Stomach smooth muscle (tissue), 2 donors: ENCODE measurements at regions not wholly inside any gene's neighbourhood (a gene's known extent, or its start where the extent isn't known, plus 50 kb on each side); places are given as distances from the start of the nearest gene placed in this dataset.

Source experiments
- H3K27ac ChIP-seq: one replicate; pipeline ENCODE4 v1.7.0; 2013; ENCODE audit warnings: mild to moderate bottlenecking, low read length, inconsistent platforms
- H3K27me3 ChIP-seq, 2 donors: one replicate each; pipeline ENCODE4 v1.7.0; 2013; ENCODE audit warnings: low read length in 2 of 2; ENCODE audit not compliant: insufficient read depth in 2 of 2, control insufficient read depth in 1 of 2
- H3K36me3 ChIP-seq, 2 donors: one replicate each; pipeline ENCODE4 v1.7.0; 2013; ENCODE audit warnings: low read length in 2 of 2; ENCODE audit not compliant: control insufficient read depth in 2 of 2, insufficient read depth in 2 of 2
- H3K4me1 ChIP-seq: one replicate; pipeline ENCODE4 v1.7.0; 2013; ENCODE audit warnings: low read length; ENCODE audit not compliant: control insufficient read depth, insufficient read depth
- H3K4me3 ChIP-seq, 2 donors: one replicate each; pipeline ENCODE4 v1.7.0; 2013; ENCODE audit warnings: low read length in 2 of 2
- H3K9ac ChIP-seq, 2 donors: one replicate each; pipeline ENCODE4 v1.7.0; 2013; ENCODE audit warnings: low read length in 2 of 2, mild to moderate bottlenecking in 1 of 2
- H3K9me3 ChIP-seq, 2 donors: one replicate each; pipeline ENCODE4 v1.7.0; 2013; ENCODE audit warnings: low read length in 2 of 2; ENCODE audit not compliant: control insufficient read depth in 2 of 2
- donor health status: healthy.
- donor health status: Pancreatic carcinoma.

DNA sequence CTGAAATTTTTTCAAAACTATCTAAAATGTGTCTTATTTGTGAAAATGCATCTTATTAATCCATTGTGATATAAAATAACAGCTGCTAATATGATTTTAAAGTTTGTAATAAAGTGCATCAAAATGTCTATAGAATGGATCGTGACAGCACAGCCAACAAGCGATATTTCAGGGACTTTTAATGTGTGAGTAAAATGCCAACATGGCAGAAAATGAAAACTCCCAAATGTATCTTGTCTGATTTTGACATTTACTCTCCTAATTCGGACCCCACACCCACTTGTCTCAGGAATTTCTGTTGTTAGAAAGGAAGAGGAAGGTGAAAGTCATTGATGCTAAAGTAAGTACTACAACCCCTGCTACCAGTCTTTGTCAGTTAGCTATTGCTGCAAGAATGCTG is 273.9 kb downstream of the SATB1 start:
- no peak overlapping the region for H3K27ac ChIP-seq
- H3K27me3 ChIP-seq = no peaks in the 10 kb centered on the region
- no peak overlapping the region for H3K9ac ChIP-seq
- no peaks in the 10 kb centered on the region for H3K9me3 ChIP-seq
- H3K4me1 ChIP-seq = no peaks in the 10 kb centered on the region
- no peaks in the 10 kb centered on the region for H3K36me3 ChIP-seq
- no peak overlapping the region for H3K4me3 ChIP-seq

- no peaks in the 10 kb centered on the region for H3K36me3 ChIP-seq
- H3K9me3 ChIP-seq = no peaks in the 10 kb centered on the region
- H3K27me3 ChIP-seq = no peaks in the 10 kb centered on the region
- no peak overlapping the region for H3K4me3 ChIP-seq
- no peak overlapping the region for H3K27ac ChIP-seq
- H3K4me1 ChIP-seq = no peaks in the 10 kb centered on the region
- H3K9ac ChIP-seq = no peak overlapping the region
Observed at GRCh38 chr3:18149935-18150334, 275.2 kb downstream of the SATB1 start.

GRCh38 chr3:18149386-18149785 is 275.8 kb downstream of the SATB1 start:
- no peak overlapping the region for H3K27ac ChIP-seq
- no peaks in the 10 kb centered on the region for H3K4me1 ChIP-seq
- H3K4me3 ChIP-seq = no peak overlapping the region
- no peaks in the 10 kb centered on the region for H3K27me3 ChIP-seq
- H3K9me3 ChIP-seq = no peaks in the 10 kb centered on the region
- H3K9ac ChIP-seq = no peak overlapping the region
- H3K36me3 ChIP-seq = no peaks in the 10 kb centered on the region

DNA sequence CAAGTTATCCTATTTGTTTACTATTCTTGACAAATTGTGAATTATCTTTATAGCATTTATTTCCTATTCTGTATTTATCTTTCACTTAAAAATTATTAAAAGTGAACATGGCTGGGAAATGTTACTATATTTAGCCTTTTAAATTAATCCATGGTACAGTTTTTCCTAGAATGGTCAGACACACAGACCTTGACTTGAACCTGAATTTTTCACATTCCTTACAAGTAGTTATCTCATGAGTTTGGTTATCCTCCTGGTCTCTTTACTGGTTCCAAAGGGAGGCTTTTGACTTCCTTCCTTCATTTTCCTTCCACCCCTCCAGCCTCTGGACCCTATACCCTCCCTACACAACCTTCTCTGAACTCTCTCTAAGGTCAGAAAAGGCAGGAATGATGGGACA is 280.6 kb downstream of the SATB1 start:
- H3K9ac ChIP-seq = no peak overlapping the region
- no peak overlapping the region for H3K27ac ChIP-seq
- H3K27me3 ChIP-seq = no peaks in the 10 kb centered on the region
- no peaks in the 10 kb centered on the region for H3K9me3 ChIP-seq
- no peaks in the 10 kb centered on the region for H3K36me3 ChIP-seq
- H3K4me1 ChIP-seq = no peaks in the 10 kb centered on the region
- H3K4me3 ChIP-seq = no peak overlapping the region

DNA sequence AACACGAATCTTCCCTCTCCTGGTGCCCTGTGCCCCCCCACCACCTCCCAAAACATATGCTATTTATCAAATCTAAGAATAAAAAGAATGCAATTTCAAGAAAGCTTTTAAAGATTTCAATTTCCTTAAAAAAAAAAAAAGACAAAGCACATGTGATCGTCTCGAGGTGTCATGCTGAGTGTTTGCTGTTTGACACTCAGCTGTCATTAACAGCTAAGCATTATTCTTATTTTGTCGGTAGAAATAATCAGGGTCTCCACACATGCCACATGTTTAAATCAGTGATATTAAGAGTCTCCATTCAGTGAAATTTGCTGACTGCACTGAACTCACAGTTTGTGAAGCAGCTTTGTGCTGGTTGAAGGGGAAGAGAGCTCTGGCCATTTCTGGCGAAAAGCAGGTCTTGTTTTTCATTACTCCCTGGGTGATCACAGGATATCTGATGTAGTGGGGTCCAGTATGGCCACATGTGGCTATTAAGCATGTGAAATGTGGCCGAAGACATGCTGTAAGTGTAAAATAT is 281.8 kb downstream of the SATB1 start:
- Histone ChIP-seq H3K36me3 (no peaks in the 10 kb centered on the region), H3K9ac (no peak overlapping the region), H3K9me3 (no peaks in the 10 kb centered on the region), H3K4me1 (no peaks in the 10 kb centered on the region), H3K27ac (no peak overlapping the region), H3K4me3 (no peak overlapping the region), H3K27me3 (no peaks in the 10 kb centered on the region)

DNA sequence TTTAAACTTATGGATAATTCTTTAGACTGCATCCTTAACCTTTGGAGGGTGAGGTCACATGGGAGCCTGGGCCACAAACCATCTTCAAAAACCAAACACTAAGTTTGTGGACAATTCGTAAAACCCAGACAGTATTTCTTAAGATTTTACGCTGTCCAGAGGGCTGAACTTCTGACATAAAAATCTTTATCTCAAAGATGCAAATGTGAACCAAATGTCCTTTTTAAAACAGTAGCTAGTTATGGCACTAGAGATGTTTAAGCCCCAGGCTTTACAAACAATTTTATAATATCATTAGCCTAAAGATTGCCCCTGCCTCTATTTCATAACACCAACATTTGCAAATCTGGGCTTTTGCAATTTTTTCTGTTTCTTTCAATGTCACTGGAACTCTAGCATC is 287.2 kb downstream of the SATB1 start:
- H3K4me3 ChIP-seq = no peak overlapping the region
- H3K9ac ChIP-seq = no peak overlapping the region
- H3K36me3 ChIP-seq = no peaks in the 10 kb centered on the region
- H3K27me3 ChIP-seq = no peaks in the 10 kb centered on the region
- H3K4me1 ChIP-seq = no peaks in the 10 kb centered on the region
- H3K27ac ChIP-seq = no peak overlapping the region
- H3K9me3 ChIP-seq = no peaks in the 10 kb centered on the region

DNA sequence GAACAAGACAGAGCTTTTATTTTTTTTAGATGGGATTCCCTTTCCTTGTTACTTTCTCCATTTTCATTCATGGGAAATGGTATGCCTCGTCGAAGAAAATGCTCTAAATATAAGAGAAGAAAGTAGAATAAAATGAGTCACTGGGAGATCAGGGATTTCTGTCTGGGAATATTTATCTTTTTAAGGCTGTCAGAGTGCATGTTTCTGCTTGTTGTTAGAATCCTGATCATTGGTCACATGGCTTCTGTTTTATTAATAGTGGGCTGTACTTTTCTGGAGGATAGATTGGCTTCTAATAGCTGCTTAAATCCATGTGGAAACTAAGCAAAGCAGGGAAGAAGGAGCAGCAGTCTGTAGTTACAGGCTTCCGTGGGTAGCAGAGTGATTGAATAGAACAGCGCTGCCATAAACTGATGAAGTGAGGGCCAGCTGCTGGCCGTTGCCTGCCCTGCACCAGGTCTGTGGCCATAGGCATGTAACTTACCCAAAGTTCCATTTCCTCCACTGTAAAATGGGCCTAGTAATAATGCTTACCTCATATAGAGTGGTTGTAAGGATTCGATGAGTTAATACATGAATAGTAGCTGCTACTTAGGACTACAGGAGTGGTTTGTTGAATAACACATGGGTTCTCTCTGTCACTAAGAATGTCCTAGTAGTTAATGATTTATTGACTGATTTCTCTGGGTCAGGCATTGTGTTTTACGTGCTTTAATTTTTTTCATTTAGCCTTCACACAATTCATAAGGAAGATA is 289.9 kb downstream of the SATB1 start:
- Histone ChIP-seq H3K9me3 (no peaks in the 10 kb centered on the region), H3K4me1 (no peaks in the 10 kb centered on the region), H3K4me3 (no peak overlapping the region), H3K27ac (no peak overlapping the region), H3K9ac (no peak overlapping the region), H3K27me3 (no peaks in the 10 kb centered on the region), H3K36me3 (no peaks in the 10 kb centered on the region)

DNA sequence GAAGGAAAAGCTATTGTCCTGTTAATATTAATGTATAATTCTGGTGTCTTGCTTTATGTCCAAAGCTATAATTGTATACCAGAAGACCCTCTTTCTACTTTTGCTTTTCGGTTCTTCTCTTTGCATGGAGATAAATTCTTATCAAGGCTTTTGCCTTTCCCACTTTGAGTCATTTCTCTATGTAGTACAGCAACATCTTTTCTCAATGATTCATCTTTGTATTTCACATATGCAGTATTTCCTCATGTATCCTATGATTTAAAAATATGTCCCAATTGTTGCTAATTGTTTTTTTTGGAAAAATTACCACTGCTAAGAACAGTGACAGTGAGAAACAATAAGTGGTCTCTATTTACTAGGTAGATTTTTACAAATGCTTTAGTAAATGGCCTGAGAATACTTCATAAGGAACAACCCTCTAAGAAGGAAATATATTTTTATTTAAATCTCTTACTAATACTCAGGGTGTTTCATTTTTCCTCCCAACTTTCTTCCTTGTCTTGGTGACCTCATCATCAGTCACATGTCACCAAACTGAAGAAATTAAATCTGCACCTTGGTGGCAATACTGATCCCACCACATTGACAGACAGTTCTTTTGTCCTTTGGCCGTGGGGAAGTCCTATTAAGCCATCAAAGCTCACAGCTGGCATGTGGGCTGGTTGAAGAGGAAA is 290.6 kb downstream of the SATB1 start:
- Histone ChIP-seq H3K27ac (no peak overlapping the region), H3K36me3 (no peaks in the 10 kb centered on the region)

GRCh38 chr3:18132991-18133390 is 292.1 kb downstream of the SATB1 start:
- no peaks in the 10 kb centered on the region for H3K27me3 ChIP-seq

More for the DNA sequence above, 290.6 kb downstream of the SATB1 start:
- Histone ChIP-seq H3K4me1 (no peaks in the 10 kb centered on the region), H3K9me3 (no peaks in the 10 kb centered on the region), H3K27me3 (no peaks in the 10 kb centered on the region), H3K9ac (no peak overlapping the region), H3K4me3 (no peak overlapping the region)

DNA sequence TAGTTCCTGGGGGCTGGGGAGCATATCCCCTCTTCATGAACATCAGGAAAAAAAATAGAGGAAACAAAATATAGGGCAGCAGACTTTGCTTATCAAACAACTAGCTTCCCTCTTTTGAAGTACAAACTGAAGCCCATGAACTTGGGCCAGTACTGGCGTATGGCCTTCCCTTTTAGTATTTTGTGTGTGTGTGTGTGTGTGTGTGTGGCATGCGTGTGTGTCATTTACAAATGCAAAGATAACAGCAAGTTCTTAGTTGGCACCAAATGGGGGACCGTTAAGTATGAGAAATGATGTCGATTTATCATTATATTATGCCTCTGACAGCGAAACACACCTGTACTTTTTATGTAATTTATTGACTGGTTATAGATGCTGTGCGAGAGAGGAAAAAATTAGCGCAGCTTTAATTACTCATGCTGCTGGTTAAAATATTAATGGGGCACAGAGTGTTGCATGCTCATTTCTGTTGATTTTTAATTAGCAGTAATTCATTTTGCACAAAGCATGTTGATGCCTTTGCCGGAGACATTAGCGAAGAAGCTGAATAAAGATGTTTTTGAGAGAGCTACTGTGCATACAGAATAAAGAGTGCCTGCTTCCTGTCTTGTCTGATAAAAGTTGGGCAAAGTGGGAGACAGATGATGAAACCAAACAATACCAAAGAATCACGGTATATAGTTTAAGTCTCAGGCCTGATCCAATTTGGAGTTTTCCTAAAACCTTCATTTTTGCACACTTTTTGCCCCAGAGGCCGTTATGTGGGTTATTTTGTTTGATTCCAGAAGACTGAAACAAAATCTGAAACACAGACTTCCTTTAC is 297.1 kb downstream of the SATB1 start:
- H3K27ac ChIP-seq = no peak overlapping the region
- H3K9me3 ChIP-seq = no peaks in the 10 kb centered on the region
- no peaks in the 10 kb centered on the region for H3K27me3 ChIP-seq
- H3K4me3 ChIP-seq = no peak overlapping the region
- no peaks in the 10 kb centered on the region for H3K36me3 ChIP-seq
- no peaks in the 10 kb centered on the region for H3K4me1 ChIP-seq
- no peak overlapping the region for H3K9ac ChIP-seq

More at GRCh38 chr3:18132991-18133390, 292.1 kb downstream of the SATB1 start:
- Histone ChIP-seq H3K4me1 (no peaks in the 10 kb centered on the region), H3K9me3 (no peaks in the 10 kb centered on the region), H3K4me3 (no peak overlapping the region), H3K9ac (no peak overlapping the region), H3K27ac (no peak overlapping the region), H3K36me3 (no peaks in the 10 kb centered on the region)
